SK-MEL-5 (cell line): ENCODE measurements at regions not wholly inside any gene's neighbourhood (a gene's known extent, or its start where the extent isn't known, plus 50 kb on each side); places are given as distances from the start of the nearest gene placed in this dataset.

Experiments
- DNase-seq: peaks from one replicate; pipeline ENCODE4 v3.0.0-alpha.2; 2016; ENCODE audit warnings: low read depth, low spot score
- in situ Hi-C: cut with HindIII; loops from 2 replicates; pipeline ENCODE4 v1.10.0; 2016; ENCODE audit warnings: low sequenced_read_pairs, high pct_unique_total_duplicates, low pct_unique_long_range_greater_than_20kb

- in situ Hi-C loops: no loop called here
- DNase-seq: no peak
These were observed 158.9 kb upstream of the STEAP4 start for GRCh38 chr7:88465600-88465999.

- peak; percentile 15 for DNase-seq
- in situ Hi-C loops: no loop called here
These were observed 156.1 kb upstream of the STEAP4 start for GRCh38 chr7:88462799-88463198.

- in situ Hi-C loops: no loop called here
These were observed 154.0 kb upstream of the STEAP4 start for GRCh38 chr7:88460650-88461049.

GRCh38 chr7:88458946-88459345, 152.3 kb upstream of the STEAP4 start:
- DNase-seq: no peak
- in situ Hi-C loops: no loop called here

More at GRCh38 chr7:88460650-88461049, 154.0 kb upstream of the STEAP4 start:
- DNase-seq: no peak

DNA sequence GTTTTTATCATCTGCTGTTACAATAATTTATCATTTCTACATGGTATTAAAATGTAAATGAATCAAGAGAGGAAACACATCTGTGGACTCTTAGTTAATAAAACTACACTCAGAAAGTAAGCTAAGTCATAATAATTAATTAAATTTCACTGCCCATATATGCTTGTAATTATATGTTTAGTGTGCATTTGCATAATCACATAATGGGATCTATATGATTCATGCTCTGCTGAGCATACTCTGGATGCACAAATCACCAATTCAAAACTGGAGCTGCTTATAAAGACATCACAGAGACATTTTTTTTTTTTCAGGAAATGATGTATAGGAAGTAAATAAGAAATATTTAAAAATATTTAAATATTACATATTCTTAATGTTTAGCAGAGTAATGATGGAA, 151.6 kb upstream of the STEAP4 start:
- in situ Hi-C loops: no loop called here
- DNase-seq: no peak

DNA sequence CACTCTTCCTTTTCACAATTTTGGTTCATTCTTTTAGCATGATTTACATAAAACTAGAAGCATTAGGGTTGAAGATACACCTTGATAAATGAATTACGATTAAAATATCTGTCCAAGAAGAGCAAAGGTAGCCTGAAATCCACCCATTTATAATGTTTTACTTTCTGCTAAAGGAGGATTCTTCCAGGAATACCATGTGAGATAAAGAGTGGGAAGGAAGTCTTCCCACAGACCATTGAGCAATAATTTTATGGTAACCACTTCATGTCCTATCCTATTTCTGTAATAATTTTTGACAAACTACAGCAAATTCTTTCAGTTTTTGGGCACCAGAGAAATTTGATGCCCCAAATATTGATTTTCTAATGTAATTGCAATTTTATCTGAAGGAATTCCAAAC, 150.6 kb upstream of the STEAP4 start:
- no peak for DNase-seq
- in situ Hi-C loops: no loop called here

DNA sequence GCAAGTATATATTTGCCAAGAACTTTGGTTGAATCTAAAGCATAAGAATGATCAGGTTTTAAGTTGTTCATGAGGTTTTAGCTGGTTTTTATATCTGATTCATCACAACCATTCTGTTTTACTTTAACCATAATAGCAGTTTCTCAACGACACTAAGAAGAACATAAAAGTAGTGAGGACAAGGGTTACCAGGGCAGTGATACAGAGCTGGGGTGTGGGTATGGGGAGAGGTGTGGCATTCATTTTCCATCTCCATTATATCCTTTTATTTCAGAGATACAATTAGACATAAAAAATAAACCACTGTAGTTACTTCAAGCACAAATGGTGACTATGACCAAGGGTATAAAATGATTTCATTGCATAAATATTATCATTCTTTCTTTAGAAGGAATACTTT, 149.8 kb upstream of the STEAP4 start:
- in situ Hi-C loops: no loop called here
- no peak for DNase-seq

DNA sequence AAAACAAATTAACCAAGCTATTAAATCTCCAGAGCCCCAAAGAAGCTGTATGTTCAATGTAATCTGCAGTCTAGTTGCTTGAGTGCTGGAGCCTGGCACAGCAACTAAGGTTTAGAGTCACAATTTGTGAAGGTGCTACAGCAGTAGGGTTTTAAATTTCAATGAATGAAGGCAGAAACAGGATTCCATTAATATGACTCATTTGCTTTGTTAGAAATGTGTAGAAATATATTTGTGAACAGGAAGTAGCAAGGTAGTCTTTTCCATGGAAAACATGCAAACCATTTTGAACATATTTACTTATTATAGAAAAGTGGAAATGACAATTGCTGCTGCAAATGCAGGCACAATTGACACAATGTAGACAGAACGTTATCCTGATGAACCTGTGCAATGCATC, 149.0 kb upstream of the STEAP4 start:
- in situ Hi-C loops: no loop called here
- DNase-seq: no peak

GRCh38 chr7:88452646-88453045, 146.0 kb upstream of the STEAP4 start:
- DNase-seq: no peak
- in situ Hi-C loops: no loop called here

DNA sequence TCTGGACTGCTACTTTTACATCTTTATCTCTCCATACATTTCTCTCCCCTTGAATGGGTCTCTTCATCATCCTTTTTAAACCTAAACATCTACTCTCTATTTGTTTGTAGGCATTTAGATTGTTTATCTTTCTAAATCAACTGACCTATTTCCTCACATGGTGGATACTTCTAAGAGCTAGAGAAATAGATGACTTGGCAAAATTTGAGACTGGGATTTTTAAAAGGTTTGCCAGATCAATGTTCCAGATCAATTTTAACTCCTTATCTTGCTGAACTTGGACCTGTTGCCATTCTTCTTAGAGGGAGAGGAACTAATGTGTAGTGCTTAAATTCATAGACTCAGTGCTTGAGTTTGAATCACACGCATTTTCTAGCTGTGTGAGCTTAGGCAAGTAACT, 144.2 kb upstream of the STEAP4 start:
- in situ Hi-C loops: no loop called here
- DNase-seq: no peak

DNA sequence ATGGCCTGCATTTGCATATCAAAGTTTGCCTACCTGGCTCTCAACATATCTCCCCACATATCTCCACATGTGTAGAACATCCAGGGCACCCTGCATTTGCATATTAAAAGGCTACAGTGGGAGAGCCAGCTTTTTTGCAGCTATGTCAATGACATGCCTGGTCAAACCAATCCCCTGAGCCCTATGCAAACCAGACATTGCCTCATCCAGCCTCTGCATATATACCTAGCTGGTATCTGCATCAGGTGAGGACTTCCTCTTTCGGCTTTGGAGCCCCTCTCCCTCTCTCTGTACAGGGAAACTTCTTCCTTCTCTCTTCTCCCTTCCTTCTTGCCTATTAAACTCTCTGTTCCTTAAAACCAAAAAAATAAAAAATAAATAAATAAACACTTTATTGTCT, 142.7 kb upstream of the STEAP4 start:
- DNase-seq: no peak
- in situ Hi-C loops: no loop called here

DNA sequence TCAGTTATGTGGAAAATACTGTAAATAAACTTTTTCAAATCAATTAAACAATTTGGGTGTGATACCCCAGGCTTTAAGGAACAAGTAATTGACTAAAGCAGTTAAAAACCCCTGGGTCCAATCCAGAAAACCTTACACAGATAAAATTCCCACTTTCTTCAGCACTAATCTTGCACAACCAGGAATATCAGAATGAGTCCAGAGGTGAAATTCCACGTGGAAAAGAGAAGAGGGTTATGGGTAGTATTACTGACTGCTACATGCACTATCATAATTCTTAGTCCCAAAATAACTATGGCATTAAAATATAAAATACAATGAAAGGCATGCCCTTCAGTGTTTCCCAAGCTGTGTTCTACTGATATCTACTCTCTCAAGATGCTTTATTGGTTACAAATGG, 135.7 kb upstream of the STEAP4 start:
- in situ Hi-C loops: no loop called here
- no peak for DNase-seq

- no peak for DNase-seq
- in situ Hi-C loops: no loop called here
These were observed 130.4 kb upstream of the STEAP4 start for GRCh38 chr7:88437132-88437531.

GRCh38 chr7:88432301-88432700, 125.6 kb upstream of the STEAP4 start:
- no peak for DNase-seq

GRCh38 chr7:88431882-88432281, 125.2 kb upstream of the STEAP4 start:
- in situ Hi-C loops: no loop called here
- DNase-seq: no peak

More at GRCh38 chr7:88432301-88432700, 125.6 kb upstream of the STEAP4 start:
- in situ Hi-C loops: no loop called here

- in situ Hi-C loops: no loop called here
- DNase-seq: no peak
These were observed 122.7 kb upstream of the STEAP4 start for GRCh38 chr7:88429382-88429781.

DNA sequence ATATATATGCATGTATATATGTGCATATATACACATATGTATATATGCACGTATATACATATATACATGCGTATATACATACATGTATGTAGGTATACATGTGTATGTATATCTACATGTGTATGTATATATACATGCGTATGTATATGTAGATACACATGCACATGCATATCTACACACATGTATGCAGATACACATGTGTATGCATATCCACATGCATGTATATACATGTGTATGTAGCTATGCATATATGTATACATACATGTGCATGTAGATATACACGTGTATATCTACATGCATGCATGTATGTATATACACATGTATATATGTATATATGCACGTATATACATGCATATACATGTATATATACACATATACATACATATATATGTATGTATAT, 95.8 kb upstream of the STEAP4 start:
- no peak for DNase-seq
- in situ Hi-C loops: no loop called here

GRCh38 chr7:88401009-88401623, 94.4 kb upstream of the STEAP4 start:
- in situ Hi-C loops: no loop called here
- peak; percentile 69 for DNase-seq

GRCh38 chr7:88399696-88400240, 93.1 kb upstream of the STEAP4 start:
- DNase-seq: peak; percentile 4
- in situ Hi-C loops: no loop called here

DNA sequence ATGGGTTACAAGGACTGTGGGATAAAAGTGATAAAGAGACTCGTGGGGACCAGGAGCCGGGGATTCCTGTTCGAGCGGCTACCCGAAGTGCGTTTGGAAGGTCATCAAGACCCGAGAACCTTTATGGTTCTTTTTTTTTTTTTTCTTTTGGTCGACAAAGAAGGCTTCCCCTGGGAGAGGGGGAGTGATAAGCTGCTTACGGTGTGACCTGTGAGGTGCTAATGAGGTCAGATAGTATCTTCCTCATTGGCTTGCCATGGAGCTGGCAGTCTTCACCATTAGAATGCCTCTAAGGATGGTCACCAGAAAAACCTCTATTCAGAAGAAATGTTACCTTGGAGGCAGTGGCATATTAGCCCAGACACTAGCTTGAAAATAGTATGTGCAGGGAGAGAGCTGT, 92.3 kb upstream of the STEAP4 start:
- in situ Hi-C loops: no loop called here
- DNase-seq: no peak
